GM23338 (cell line): ENCODE measurements at regions not wholly inside any gene's neighbourhood (a gene's known extent, or its start where the extent isn't known, plus 50 kb on each side); places are given as distances from the start of the nearest gene placed in this dataset.

Experiments used
- ATAC-seq: fragments of 200-7000 bp; cut with Tn5 transposase; 3 replicates; pipeline ENCODE4 v1.9.1; 2020
- DNase-seq: peaks from one replicate; pipeline ENCODE4 v3.0.0-alpha.2; 2015; ENCODE audit warnings: low spot score
- H2AFZ ChIP-seq: fragments of 200-600 bp; sonication (generic); 2 replicates; pipeline ENCODE4 v1.8.0; 2016; ENCODE audit warnings: antibody characterized with exemption, mild to moderate bottlenecking, moderate library complexity
- H3F3A ChIP-seq: fragments of 200-600 bp; sonication (generic); replicated peaks from 2 replicates; pipeline ENCODE4 v1.8.0; 2017; ENCODE audit warnings: antibody characterized with exemption, mixed run types, low read depth
- H3K27ac ChIP-seq: fragments of 200-600 bp; sonication (generic); 2 replicates; pipeline ENCODE4 v1.6.1; 2016; ENCODE audit warnings: low read depth
- H3K27me3 ChIP-seq: fragments of 200-600 bp; sonication (generic); 2 replicates; pipeline ENCODE4 v1.8.0; 2016; ENCODE audit warnings: mild to moderate bottlenecking, mixed run types, moderate library complexity; ENCODE audit not compliant: insufficient read depth
- H3K36me3 ChIP-seq: fragments of 200-600 bp; sonication (generic); 2 replicates; pipeline ENCODE4 v1.8.0; 2016; ENCODE audit warnings: mild to moderate bottlenecking; ENCODE audit not compliant: insufficient read depth
- H3K4me1 ChIP-seq: fragments of 200-600 bp; sonication (generic); 2 replicates; pipeline ENCODE4 v1.8.0; 2016; ENCODE audit warnings: mild to moderate bottlenecking, moderate library complexity; ENCODE audit not compliant: insufficient read depth
- H3K4me2 ChIP-seq: fragments of 200-600 bp; sonication (generic); 2 replicates; pipeline ENCODE4 v1.7.1; 2017; ENCODE audit warnings: mixed run types
- H3K4me3 ChIP-seq: fragments of 200-600 bp; sonication (generic); 2 replicates; pipeline ENCODE4 v1.6.1; 2016; ENCODE audit warnings: mixed run types
- H3K79me2 ChIP-seq: fragments of 200-600 bp; sonication (generic); replicated peaks from 2 replicates; pipeline ENCODE4 v1.8.0; 2017; ENCODE audit warnings: mild to moderate bottlenecking; ENCODE audit not compliant: insufficient read depth
- H3K9me2 ChIP-seq: fragments of 200-600 bp; sonication (generic); 2 replicates; pipeline ENCODE4 v1.8.0; 2017; ENCODE audit not compliant: insufficient read depth
- H4K20me1 ChIP-seq: fragments of 200-600 bp; sonication (generic); replicated peaks from 2 replicates; pipeline ENCODE4 v1.8.0; 2017; ENCODE audit warnings: mild to moderate bottlenecking; ENCODE audit not compliant: insufficient read depth
- H3K27ac Mint-ChIP-seq: 2 replicates; pipeline ENCODE4 v1.8.0; 2020; ENCODE audit warnings: inconsistent platforms, mild to moderate bottlenecking, moderate library complexity, mixed read lengths
- H3K27me3 Mint-ChIP-seq: 3 replicates; pipeline ENCODE4 v1.8.0; 2022; ENCODE audit warnings: low read depth, mild to moderate bottlenecking, moderate library complexity, mixed read lengths, inconsistent platforms; ENCODE audit not compliant: insufficient read depth, poor library complexity
- H3K36me3 Mint-ChIP-seq: 3 replicates; pipeline ENCODE4 v1.8.0; 2021; ENCODE audit warnings: low read depth, mild to moderate bottlenecking, inconsistent platforms, moderate library complexity, mixed read lengths
- H3K4me1 Mint-ChIP-seq: 3 replicates; pipeline ENCODE4 v1.8.0; 2020; ENCODE audit warnings: mild to moderate bottlenecking, inconsistent platforms, mixed read lengths
- H3K4me3 Mint-ChIP-seq: 3 replicates; pipeline ENCODE4 v1.8.0; 2021; ENCODE audit warnings: moderate library complexity, mild to moderate bottlenecking, inconsistent platforms, mixed read lengths
- H3K9me3 Mint-ChIP-seq: 3 replicates; pipeline ENCODE4 v1.8.0; 2020; ENCODE audit warnings: moderate library complexity, mild to moderate bottlenecking, inconsistent platforms, mixed read lengths
- CREB1 ChIP-seq: fragments of 250-450 bp; sonication (Bioruptor Pico); IDR thresholded peaks from 2 replicates; pipeline ENCODE4 v1.5.0; 2020; ENCODE audit warnings: low read depth, mild to moderate bottlenecking, moderate library complexity
- ETS1 ChIP-seq: IDR thresholded peaks from 2 replicates; pipeline ENCODE4 v1.6.1; 2016; ENCODE audit warnings: antibody characterized with exemption
- EZH2 ChIP-seq: fragments of 200-600 bp; sonication (generic); IDR thresholded peaks from one replicate; pipeline ENCODE4 v1.8.0; 2017; ENCODE audit warnings: antibody characterized with exemption, mild to moderate bottlenecking, low read depth; ENCODE audit not compliant: unreplicated experiment
- EZH2phosphoT487 ChIP-seq: fragments of 200-600 bp; sonication (generic); IDR thresholded peaks from one replicate; pipeline ENCODE4 v1.8.1; 2018; ENCODE audit warnings: antibody characterized with exemption; ENCODE audit not compliant: unreplicated experiment
- NANOG ChIP-seq: IDR thresholded peaks from 2 replicates; pipeline ENCODE4 v1.6.1; 2016; ENCODE audit warnings: antibody characterized with exemption, borderline replicate concordance
- POLR2AphosphoS5 ChIP-seq: IDR thresholded peaks from 2 replicates; pipeline ENCODE4 v1.6.1; 2016; ENCODE audit warnings: antibody characterized with exemption, low read depth
- STAT1 ChIP-seq: IDR thresholded peaks from one replicate; pipeline ENCODE4 v1.6.1; 2016; ENCODE audit warnings: antibody characterized with exemption; ENCODE audit not compliant: unreplicated experiment
- ZNF331 ChIP-seq: fragments of 250-450 bp; sonication (Bioruptor Pico); IDR thresholded peaks from 2 replicates; pipeline ENCODE4 v1.5.0; 2020; ENCODE audit warnings: low read depth, mild to moderate bottlenecking, moderate library complexity
- ZNF462 ChIP-seq: fragments of 250-450 bp; sonication (Bioruptor Pico); IDR thresholded peaks from 2 replicates; pipeline ENCODE4 v1.5.0; 2020; ENCODE audit warnings: mild to moderate bottlenecking, moderate library complexity
- TF ChIP-seq, protein P1 (sequence below), 2 experiments: fragments of 200-600 bp in 1 of 2; sonication (generic) in 1 of 2; conservative IDR thresholded peaks; 2 replicates each; pipeline versions ENCODE4 v1.5.1 to v1.6.1; 2016 to 2017; ENCODE audit warnings: antibody characterized with exemption in 2 of 2, low read depth in 2 of 2, mild to moderate bottlenecking in 2 of 2, moderate library complexity in 1 of 2

DNA sequence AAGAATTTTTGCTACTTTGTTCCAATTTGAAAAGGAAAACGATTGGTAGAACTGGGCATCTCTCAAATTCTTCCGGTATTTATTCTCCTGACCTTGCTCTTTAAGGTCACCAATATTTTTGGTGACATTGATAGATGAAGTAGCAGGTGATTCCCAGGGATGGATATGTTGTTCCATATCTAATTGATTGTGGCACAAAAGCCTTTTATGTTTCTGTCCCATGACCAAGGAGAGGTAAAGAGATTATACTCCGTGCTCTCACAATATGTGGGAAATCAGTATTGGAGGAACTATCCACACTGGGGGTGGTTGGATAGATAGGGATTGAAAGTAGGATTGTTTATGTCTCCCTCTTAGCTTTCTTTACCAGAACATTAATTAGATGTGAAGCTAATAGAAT is 61.7 kb upstream of the LRIG3 start (continued):
- TF ChIP-seq, protein P1, sequence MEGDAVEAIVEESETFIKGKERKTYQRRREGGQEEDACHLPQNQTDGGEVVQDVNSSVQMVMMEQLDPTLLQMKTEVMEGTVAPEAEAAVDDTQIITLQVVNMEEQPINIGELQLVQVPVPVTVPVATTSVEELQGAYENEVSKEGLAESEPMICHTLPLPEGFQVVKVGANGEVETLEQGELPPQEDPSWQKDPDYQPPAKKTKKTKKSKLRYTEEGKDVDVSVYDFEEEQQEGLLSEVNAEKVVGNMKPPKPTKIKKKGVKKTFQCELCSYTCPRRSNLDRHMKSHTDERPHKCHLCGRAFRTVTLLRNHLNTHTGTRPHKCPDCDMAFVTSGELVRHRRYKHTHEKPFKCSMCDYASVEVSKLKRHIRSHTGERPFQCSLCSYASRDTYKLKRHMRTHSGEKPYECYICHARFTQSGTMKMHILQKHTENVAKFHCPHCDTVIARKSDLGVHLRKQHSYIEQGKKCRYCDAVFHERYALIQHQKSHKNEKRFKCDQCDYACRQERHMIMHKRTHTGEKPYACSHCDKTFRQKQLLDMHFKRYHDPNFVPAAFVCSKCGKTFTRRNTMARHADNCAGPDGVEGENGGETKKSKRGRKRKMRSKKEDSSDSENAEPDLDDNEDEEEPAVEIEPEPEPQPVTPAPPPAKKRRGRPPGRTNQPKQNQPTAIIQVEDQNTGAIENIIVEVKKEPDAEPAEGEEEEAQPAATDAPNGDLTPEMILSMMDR (conservative IDR thresholded peaks at IDR 0.05; ENCODE audit: low read depth in 2 of 2): no peak

DNA sequence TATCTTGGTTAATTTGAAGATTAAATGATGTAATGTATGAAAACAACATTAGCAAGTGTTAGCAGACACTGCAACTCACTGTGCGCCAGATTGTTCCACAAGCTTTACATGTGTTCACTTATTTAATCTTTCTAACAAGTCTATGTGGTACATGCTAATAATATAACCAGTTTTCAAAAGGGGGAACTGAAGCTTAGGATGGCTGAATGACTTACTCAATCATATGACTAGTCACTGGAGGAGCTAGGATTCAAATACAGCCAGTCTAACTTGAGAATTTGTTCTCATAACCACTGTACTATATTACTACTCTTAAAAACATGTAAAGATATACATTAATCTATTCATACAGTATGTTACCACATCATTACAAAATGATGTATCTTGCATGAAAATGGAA is 60.5 kb upstream of the LRIG3 start:
- no peaks in the 10 kb centered on the region for H3F3A ChIP-seq
- no peak overlapping the region for H3K27ac ChIP-seq
- Mint-ChIP-seq H3K36me3 (no peaks in the 10 kb centered on the region), H3K27me3 (no peaks in the 10 kb centered on the region), H3K4me1 (no peaks in the 10 kb centered on the region), H3K4me3 (no peak overlapping the region), H3K27ac (no peak overlapping the region), H3K9me3 (no peaks in the 10 kb centered on the region)
- no peak for TF ChIP-seq ZNF331 (CRISPR knock-in tag)
- TF ChIP-seq NANOG: no peak
- no peak for TF ChIP-seq EZH2phosphoT487
- TF ChIP-seq POLR2AphosphoS5: no peak
- TF ChIP-seq ZNF462 (CRISPR knock-in tag): no peak
- no peak for TF ChIP-seq EZH2
- TF ChIP-seq, protein P1 (conservative IDR thresholded peaks at IDR 0.05; ENCODE audit: low read depth in 2 of 2): no peak
- TF ChIP-seq ETS1: no peak
- TF ChIP-seq CREB1 (CRISPR knock-in tag): no peak
- no peak for TF ChIP-seq STAT1
- DNase-seq (no peak), ATAC-seq (no peak)
- H3K36me3 ChIP-seq: no peaks in the 10 kb centered on the region
- H2AFZ ChIP-seq: no peak overlapping the region
- no peaks in the 10 kb centered on the region for H3K79me2 ChIP-seq
- no peaks in the 10 kb centered on the region for H4K20me1 ChIP-seq
- H3K27me3 ChIP-seq: no peaks in the 10 kb centered on the region
- no peak overlapping the region for H3K4me2 ChIP-seq
- no peaks in the 10 kb centered on the region for H3K4me1 ChIP-seq
- no peak overlapping the region for H3K4me3 ChIP-seq
- H3K9me2 ChIP-seq: 0 out of 2 replicates have a peak, but pooled peaks cover 3% of the 10 kb centered on the region
